ENCODE measurements at regions not wholly inside any gene's neighbourhood (a gene's known extent, or its start where the extent isn't known, plus 50 kb on each side); places are given as distances from the start of the nearest gene placed in this dataset.

- Histone ChIP-seq H3K27ac (ENCODE audit: low read length, poor library complexity, severe bottlenecking) (no peak overlapping the region), H3K9me3 (ENCODE audit: control insufficient read depth, low read length) (no peaks in the 10 kb centered on the region), H3K18ac (ENCODE audit: low read depth in 1 of 2, low read length in 2 of 2) (no peak overlapping the region), H2AFZ (ENCODE audit: low read depth, low read length) (no peak overlapping the region), H2BK120ac (ENCODE audit: low read depth, low read length) (no peak overlapping the region), H2AK5ac (ENCODE audit: low read length, severe bottlenecking) (no peak overlapping the region), H4K8ac (ENCODE audit: low read length) (no peak overlapping the region), H4K91ac (ENCODE audit: low read length) (no peak overlapping the region), H3K27me3 (ENCODE audit: control insufficient read depth in 1 of 2, insufficient read depth in 1 of 2, low read length in 2 of 2) (no peaks in the 10 kb centered on the region), H2BK15ac (ENCODE audit: low read depth, poor library complexity, severe bottlenecking) (no peak overlapping the region), H3K4me2 (ENCODE audit: low read length, poor library complexity, severe bottlenecking) (no peak overlapping the region), H3K14ac (ENCODE audit: low read length in 2 of 2) (no peak overlapping the region), H3K23ac (ENCODE audit: low read length in 2 of 2) (no peak overlapping the region), H3K36me3 (ENCODE audit: control insufficient read depth in 1 of 2, insufficient read depth in 2 of 2, low read depth in 1 of 2, low read length in 2 of 2) (no peaks in the 10 kb centered on the region), H2BK12ac (ENCODE audit: low read length in 2 of 2) (no peak overlapping the region), H2BK5ac (ENCODE audit: low read depth, low read length, poor library complexity, severe bottlenecking) (no peak overlapping the region), H3K4me1 (ENCODE audit: control insufficient read depth, insufficient read depth, low read depth, low read length) (no peaks in the 10 kb centered on the region), H3K4me3 (ENCODE audit: insufficient read depth in 1 of 2, low read depth in 1 of 2, low read length in 2 of 2) (no peak overlapping the region), H3K9ac (ENCODE audit: low read length) (no peak overlapping the region), H3K4ac (ENCODE audit: low read depth in 1 of 2, low read length in 2 of 2) (no peak overlapping the region), H3K79me1 (replicated peaks; ENCODE audit: low read length, poor library complexity, severe bottlenecking) (no peaks in the 10 kb centered on the region)
- 93% methylated on average over 3 of the region's 4 CpGs for WGBS
- no peak for DNase-seq
Measured at GRCh38 chr4:180953572-180953971, 1289.6 kb upstream of the TENM3 start.

- 83% methylated on average over 3 of the region's 4 CpGs for WGBS
- Histone ChIP-seq H3K4me1 (ENCODE audit: control insufficient read depth, insufficient read depth, low read depth, low read length) (no peaks in the 10 kb centered on the region), H2BK15ac (ENCODE audit: low read depth, poor library complexity, severe bottlenecking) (no peak overlapping the region), H4K8ac (ENCODE audit: low read length) (no peak overlapping the region), H3K27me3 (ENCODE audit: control insufficient read depth in 1 of 2, insufficient read depth in 1 of 2, low read length in 2 of 2) (no peaks in the 10 kb centered on the region), H3K14ac (ENCODE audit: low read length in 2 of 2) (no peak overlapping the region), H2AFZ (ENCODE audit: low read depth, low read length) (no peak overlapping the region), H3K36me3 (ENCODE audit: control insufficient read depth in 1 of 2, insufficient read depth in 2 of 2, low read depth in 1 of 2, low read length in 2 of 2) (no peaks in the 10 kb centered on the region), H3K18ac (ENCODE audit: low read depth in 1 of 2, low read length in 2 of 2) (no peak overlapping the region), H3K27ac (ENCODE audit: low read length, poor library complexity, severe bottlenecking) (no peak overlapping the region), H3K4me3 (ENCODE audit: insufficient read depth in 1 of 2, low read depth in 1 of 2, low read length in 2 of 2) (no peak overlapping the region), H2BK5ac (ENCODE audit: low read depth, low read length, poor library complexity, severe bottlenecking) (no peak overlapping the region), H3K4ac (ENCODE audit: low read depth in 1 of 2, low read length in 2 of 2) (no peak overlapping the region), H3K9me3 (ENCODE audit: control insufficient read depth, low read length) (no peaks in the 10 kb centered on the region), H3K23ac (ENCODE audit: low read length in 2 of 2) (no peak overlapping the region), H3K4me2 (ENCODE audit: low read length, poor library complexity, severe bottlenecking) (no peak overlapping the region), H3K79me1 (replicated peaks; ENCODE audit: low read length, poor library complexity, severe bottlenecking) (no peaks in the 10 kb centered on the region), H4K91ac (ENCODE audit: low read length) (no peak overlapping the region), H3K9ac (ENCODE audit: low read length) (no peak overlapping the region), H2BK12ac (ENCODE audit: low read length in 2 of 2) (no peak overlapping the region), H2AK5ac (ENCODE audit: low read length, severe bottlenecking) (no peak overlapping the region), H2BK120ac (ENCODE audit: low read depth, low read length) (no peak overlapping the region)
- DNase-seq = no peak
Measured at GRCh38 chr4:180960743-180961401, 1282.3 kb upstream of the TENM3 start.

DNA sequence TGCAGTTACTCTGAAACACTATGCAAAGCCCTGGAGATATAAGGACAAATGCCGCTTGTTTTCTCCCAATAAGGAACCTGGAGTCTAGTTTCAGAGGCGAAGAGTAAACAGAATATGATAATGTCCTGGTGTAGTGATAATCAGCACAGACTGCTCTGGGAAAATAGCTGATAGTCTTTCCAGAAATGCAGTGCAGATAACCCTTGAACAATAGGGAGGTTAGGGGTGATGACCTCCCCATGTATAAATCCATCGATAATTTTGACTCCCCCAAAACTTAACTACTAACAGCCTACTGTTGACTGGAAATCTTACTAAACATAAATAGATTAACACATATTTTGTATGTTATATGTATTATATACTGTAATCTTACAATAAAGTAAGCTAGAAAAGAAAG is 1280.9 kb upstream of the TENM3 start:
- Histone ChIP-seq H3K4ac (ENCODE audit: low read depth in 1 of 2, low read length in 2 of 2) (no peak overlapping the region), H4K8ac (ENCODE audit: low read length) (no peak overlapping the region), H2BK15ac (ENCODE audit: low read depth, poor library complexity, severe bottlenecking) (no peak overlapping the region), H3K27ac (ENCODE audit: low read length, poor library complexity, severe bottlenecking) (no peak overlapping the region), H3K14ac (ENCODE audit: low read length in 2 of 2) (no peak overlapping the region), H3K4me2 (ENCODE audit: low read length, poor library complexity, severe bottlenecking) (no peak overlapping the region), H3K23ac (ENCODE audit: low read length in 2 of 2) (no peak overlapping the region), H3K36me3 (ENCODE audit: control insufficient read depth in 1 of 2, insufficient read depth in 2 of 2, low read depth in 1 of 2, low read length in 2 of 2) (no peaks in the 10 kb centered on the region), H3K18ac (ENCODE audit: low read depth in 1 of 2, low read length in 2 of 2) (no peak overlapping the region), H3K9me3 (ENCODE audit: control insufficient read depth, low read length) (no peaks in the 10 kb centered on the region), H2AK5ac (ENCODE audit: low read length, severe bottlenecking) (no peak overlapping the region), H3K27me3 (ENCODE audit: control insufficient read depth in 1 of 2, insufficient read depth in 1 of 2, low read length in 2 of 2) (no peaks in the 10 kb centered on the region), H4K91ac (ENCODE audit: low read length) (no peak overlapping the region), H3K9ac (ENCODE audit: low read length) (no peak overlapping the region), H2BK5ac (ENCODE audit: low read depth, low read length, poor library complexity, severe bottlenecking) (no peak overlapping the region), H2AFZ (ENCODE audit: low read depth, low read length) (no peak overlapping the region), H3K4me3 (ENCODE audit: insufficient read depth in 1 of 2, low read depth in 1 of 2, low read length in 2 of 2) (no peak overlapping the region), H3K4me1 (ENCODE audit: control insufficient read depth, insufficient read depth, low read depth, low read length) (no peaks in the 10 kb centered on the region), H2BK12ac (ENCODE audit: low read length in 2 of 2) (no peak overlapping the region), H3K79me1 (replicated peaks; ENCODE audit: low read length, poor library complexity, severe bottlenecking) (no peaks in the 10 kb centered on the region), H2BK120ac (ENCODE audit: low read depth, low read length) (no peak overlapping the region)
- 100% methylated on average over 2 of the region's 3 CpGs for WGBS
- no peak for DNase-seq

- no peaks in the 10 kb centered on the region for H3K4me1 ChIP-seq (ENCODE audit: control insufficient read depth, insufficient read depth, low read depth, low read length)
- no peak overlapping the region for H3K23ac ChIP-seq (ENCODE audit: low read length in 2 of 2)
- no peak overlapping the region for H3K4me2 ChIP-seq (ENCODE audit: low read length, poor library complexity, severe bottlenecking)
- no peak overlapping the region for H3K14ac ChIP-seq (ENCODE audit: low read length in 2 of 2)
- H3K27me3 ChIP-seq (ENCODE audit: control insufficient read depth in 1 of 2, insufficient read depth in 1 of 2, low read length in 2 of 2) = no peaks in the 10 kb centered on the region
- H2BK120ac ChIP-seq (ENCODE audit: low read depth, low read length) = no peak overlapping the region
- H2BK15ac ChIP-seq (ENCODE audit: low read depth, poor library complexity, severe bottlenecking) = no peak overlapping the region
- no peak overlapping the region for H4K8ac ChIP-seq (ENCODE audit: low read length)
- no peaks in the 10 kb centered on the region for H3K36me3 ChIP-seq (ENCODE audit: control insufficient read depth in 1 of 2, insufficient read depth in 2 of 2, low read depth in 1 of 2, low read length in 2 of 2)
- WGBS = no CpG with 5 or more reads among the region's 2 CpGs
- no peak overlapping the region for H3K27ac ChIP-seq (ENCODE audit: low read length, poor library complexity, severe bottlenecking)
- no peak overlapping the region for H2BK12ac ChIP-seq (ENCODE audit: low read length in 2 of 2)
- H3K79me1 ChIP-seq (replicated peaks; ENCODE audit: low read length, poor library complexity, severe bottlenecking) = no peaks in the 10 kb centered on the region
- H4K91ac ChIP-seq (ENCODE audit: low read length) = no peak overlapping the region
- DNase-seq = no peak
- H3K4ac ChIP-seq (ENCODE audit: low read depth in 1 of 2, low read length in 2 of 2) = no peak overlapping the region
- H3K9me3 ChIP-seq (ENCODE audit: control insufficient read depth, low read length) = no peaks in the 10 kb centered on the region
- H2AK5ac ChIP-seq (ENCODE audit: low read length, severe bottlenecking) = no peak overlapping the region
- no peak overlapping the region for H3K4me3 ChIP-seq (ENCODE audit: insufficient read depth in 1 of 2, low read depth in 1 of 2, low read length in 2 of 2)
- H2AFZ ChIP-seq (ENCODE audit: low read depth, low read length) = no peak overlapping the region
- H2BK5ac ChIP-seq (ENCODE audit: low read depth, low read length, poor library complexity, severe bottlenecking) = no peak overlapping the region
- H3K9ac ChIP-seq (ENCODE audit: low read length) = no peak overlapping the region
- no peak overlapping the region for H3K18ac ChIP-seq (ENCODE audit: low read depth in 1 of 2, low read length in 2 of 2)
Measured at GRCh38 chr4:180966312-180966711, 1276.9 kb upstream of the TENM3 start.

Data from mesenchymal stem cell (in vitro differentiated cells and primary cell).